ENCODE measurements at regions not wholly inside any gene's neighbourhood (a gene's known extent, or its start where the extent isn't known, plus 50 kb on each side); places are given as distances from the start of the nearest gene placed in this dataset.

DNA sequence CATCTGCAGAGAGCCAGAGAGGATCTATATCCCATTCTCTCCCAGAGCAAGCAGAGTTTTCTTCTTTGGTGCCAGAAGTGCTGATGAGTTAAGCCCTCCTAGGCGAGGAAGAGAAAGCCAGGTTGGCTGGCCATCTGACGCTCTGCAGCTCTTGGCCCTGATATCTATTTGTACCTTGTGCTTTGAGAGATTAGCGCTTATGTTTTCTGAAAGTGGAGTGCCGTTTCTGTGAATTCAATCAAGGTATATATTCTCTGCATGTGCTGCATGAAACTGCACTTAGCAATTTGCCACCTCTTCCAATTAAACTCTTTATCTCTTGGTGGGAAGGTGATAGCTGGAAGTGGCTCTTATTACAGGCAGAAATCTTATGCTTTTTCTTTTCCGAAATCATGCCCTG lies 177.5 kb downstream of the LPIN1 start:
- no peaks in the 10 kb centered on the region for H3K27me3 ChIP-seq (ENCODE audit: control insufficient read depth, low read length)
- H3K9me2 ChIP-seq (replicated peaks; ENCODE audit: control insufficient read depth, low read length), result no peaks in the 10 kb centered on the region
- no peaks in the 10 kb centered on the region for H3K9me3 ChIP-seq (ENCODE audit: control insufficient read depth, insufficient read depth, low read length)
- no peaks in the 10 kb centered on the region for H3K4me1 ChIP-seq (ENCODE audit: control insufficient read depth, low read length)
- H3K27ac ChIP-seq (ENCODE audit: low read depth, low read length), result no peak overlapping the region
- TF ChIP-seq EZH2phosphoT487 (IDR thresholded peaks at IDR 0.05; ENCODE audit: borderline replicate concordance, low read length) (no peak), CTCF (IDR thresholded peaks at IDR 0.05; ENCODE audit: low read depth, low read length, poor library complexity, severe bottlenecking) (no peak)
- no peak overlapping the region for H3K4me3 ChIP-seq (ENCODE audit: low read length)
- H3K4me2 ChIP-seq (ENCODE audit: low read length), result no peak overlapping the region
- H3F3A ChIP-seq (ENCODE audit: control insufficient read depth, insufficient read depth), result no peaks in the 10 kb centered on the region
- no peaks in the 10 kb centered on the region for H3K79me2 ChIP-seq (ENCODE audit: control insufficient read depth, low read length)
- no peaks in the 10 kb centered on the region for H4K20me1 ChIP-seq (ENCODE audit: control insufficient read depth, insufficient read depth, low read depth, low read length)
- H3K36me3 ChIP-seq (ENCODE audit: control insufficient read depth, low read length), result no peaks in the 10 kb centered on the region

DNA sequence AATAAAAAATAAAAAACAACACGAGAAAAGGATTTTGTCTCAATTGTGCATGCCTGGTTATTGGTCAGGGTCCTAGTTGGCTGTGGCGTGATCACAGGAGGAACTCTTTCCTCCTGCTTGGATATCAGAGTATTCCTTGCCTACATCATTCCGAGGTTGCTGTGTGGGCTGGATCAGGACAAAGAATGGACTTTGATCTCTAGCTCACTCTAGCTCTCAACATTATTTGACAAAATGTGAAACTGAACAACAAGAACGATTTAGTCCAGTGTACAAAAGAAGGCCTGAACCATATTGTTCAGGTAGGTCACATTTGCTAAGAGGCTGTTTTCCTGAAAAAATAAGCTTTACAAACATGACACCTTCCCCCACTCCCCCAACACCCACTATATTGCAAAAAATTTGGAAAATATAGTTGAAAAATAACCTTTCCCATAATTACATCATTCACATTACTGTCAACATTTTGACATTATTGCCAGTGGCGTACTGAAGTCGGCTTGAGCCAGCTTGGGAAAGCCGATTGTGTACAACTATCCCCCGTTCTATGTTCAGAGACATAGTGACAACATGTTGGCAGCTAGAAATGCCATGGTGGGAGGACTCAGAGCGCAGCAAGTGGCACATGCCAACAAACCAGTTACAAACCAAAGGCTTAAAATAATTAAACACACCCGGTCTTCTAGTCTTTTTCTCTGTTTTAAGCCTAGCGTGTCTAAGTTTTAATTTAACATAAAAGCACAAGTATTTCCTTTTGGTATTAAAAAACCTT lies 179.0 kb downstream of the LPIN1 start:
- Histone ChIP-seq H3K4me1 (ENCODE audit: control insufficient read depth, low read length) (no peaks in the 10 kb centered on the region), H3K36me3 (ENCODE audit: control insufficient read depth, low read length) (no peaks in the 10 kb centered on the region), H3K9me2 (replicated peaks; ENCODE audit: control insufficient read depth, low read length) (no peaks in the 10 kb centered on the region), H3K4me2 (ENCODE audit: low read length) (no peak overlapping the region), H3K79me2 (ENCODE audit: control insufficient read depth, low read length) (no peaks in the 10 kb centered on the region), H3K9me3 (ENCODE audit: control insufficient read depth, insufficient read depth, low read length) (no peaks in the 10 kb centered on the region), H3K4me3 (ENCODE audit: low read length) (no peak overlapping the region), H3K27me3 (ENCODE audit: control insufficient read depth, low read length) (no peaks in the 10 kb centered on the region), H4K20me1 (ENCODE audit: control insufficient read depth, insufficient read depth, low read depth, low read length) (no peaks in the 10 kb centered on the region), H3F3A (ENCODE audit: control insufficient read depth, insufficient read depth) (no peaks in the 10 kb centered on the region), H3K27ac (ENCODE audit: low read depth, low read length) (no peak overlapping the region)
- TF ChIP-seq CTCF (IDR thresholded peaks at IDR 0.05; ENCODE audit: low read depth, low read length, poor library complexity, severe bottlenecking) (no peak), EZH2phosphoT487 (IDR thresholded peaks at IDR 0.05; ENCODE audit: borderline replicate concordance, low read length) (no peak)

DNA sequence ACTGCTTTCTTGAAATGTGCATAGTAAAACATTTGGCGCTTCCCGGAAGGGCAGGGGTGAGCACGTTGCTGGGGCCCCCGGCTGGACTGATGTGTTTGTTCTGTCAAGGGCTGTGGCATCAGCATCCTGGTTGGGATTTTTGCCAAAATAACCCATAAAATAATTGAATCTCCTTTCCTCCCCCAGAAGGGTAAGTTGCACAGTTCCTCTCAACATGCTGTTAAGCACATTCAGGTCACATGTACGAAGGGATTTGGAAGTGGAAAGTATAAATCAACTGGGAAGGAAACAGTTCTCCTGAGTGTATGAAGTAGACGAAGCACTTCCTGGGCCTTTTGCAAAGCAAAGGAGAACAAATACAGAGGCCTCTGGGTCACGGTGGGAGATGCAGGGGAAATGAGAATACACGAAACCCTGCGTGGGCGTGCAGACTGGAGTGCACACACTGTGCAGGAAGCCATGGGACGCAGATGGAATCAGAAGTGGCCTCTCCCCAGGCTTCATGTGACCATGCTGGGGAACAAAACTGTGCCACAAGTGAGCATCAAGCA lies 183.9 kb downstream of the LPIN1 start:
- no peak overlapping the region for H3K27ac ChIP-seq (ENCODE audit: low read depth, low read length)
- no peaks in the 10 kb centered on the region for H3K9me3 ChIP-seq (ENCODE audit: control insufficient read depth, insufficient read depth, low read length)
- no peaks in the 10 kb centered on the region for H4K20me1 ChIP-seq (ENCODE audit: control insufficient read depth, insufficient read depth, low read depth, low read length)
- H3F3A ChIP-seq (ENCODE audit: control insufficient read depth, insufficient read depth), result no peaks in the 10 kb centered on the region
- H3K4me3 ChIP-seq (ENCODE audit: low read length), result no peak overlapping the region
- H3K27me3 ChIP-seq (ENCODE audit: control insufficient read depth, low read length), result no peaks in the 10 kb centered on the region
- peaks cover 17% of the 10 kb centered on the region for H3K4me1 ChIP-seq (ENCODE audit: control insufficient read depth, low read length)
- H3K4me2 ChIP-seq (ENCODE audit: low read length), result no peak overlapping the region
- no peaks in the 10 kb centered on the region for H3K79me2 ChIP-seq (ENCODE audit: control insufficient read depth, low read length)
- no peaks in the 10 kb centered on the region for H3K36me3 ChIP-seq (ENCODE audit: control insufficient read depth, low read length)
- no peak for TF ChIP-seq EZH2phosphoT487 (IDR thresholded peaks at IDR 0.05; ENCODE audit: borderline replicate concordance, low read length)
- TF ChIP-seq CTCF (IDR thresholded peaks at IDR 0.05; ENCODE audit: low read depth, low read length, poor library complexity, severe bottlenecking), result no peak
- H3K9me2 ChIP-seq (replicated peaks; ENCODE audit: control insufficient read depth, low read length), result no peaks in the 10 kb centered on the region
